WTC11 (cell line): ENCODE measurements at regions not wholly inside any gene's neighbourhood (a gene's known extent, or its start where the extent isn't known, plus 50 kb on each side); places are given as distances from the start of the nearest gene placed in this dataset.

Experiments
- ETV6 ChIP-seq: sonication (generic); formaldehyde crosslinking; IDR thresholded peaks from 2 replicates; pipeline ENCODE4 v1.8.1; 2022; ENCODE audit warnings: mild to moderate bottlenecking, missing genetic modification reagents
- SP1 ChIP-seq: sonication (generic); formaldehyde crosslinking; conservative IDR thresholded peaks from 2 replicates; pipeline ENCODE4 v1.8.1; 2022; ENCODE audit warnings: missing genetic modification reagents
- ZBTB21 ChIP-seq: sonication (generic); formaldehyde crosslinking; IDR thresholded peaks from 2 replicates; pipeline ENCODE4 v1.8.1; 2023; ENCODE audit warnings: mild to moderate bottlenecking, missing genetic modification reagents, borderline replicate concordance
- TF ChIP-seq, protein P1 (sequence below): fragments of 200-600 bp; IDR thresholded peaks from 2 replicates; pipeline ENCODE4 v1.8.0; 2022; ENCODE audit warnings: antibody characterized with exemption

DNA sequence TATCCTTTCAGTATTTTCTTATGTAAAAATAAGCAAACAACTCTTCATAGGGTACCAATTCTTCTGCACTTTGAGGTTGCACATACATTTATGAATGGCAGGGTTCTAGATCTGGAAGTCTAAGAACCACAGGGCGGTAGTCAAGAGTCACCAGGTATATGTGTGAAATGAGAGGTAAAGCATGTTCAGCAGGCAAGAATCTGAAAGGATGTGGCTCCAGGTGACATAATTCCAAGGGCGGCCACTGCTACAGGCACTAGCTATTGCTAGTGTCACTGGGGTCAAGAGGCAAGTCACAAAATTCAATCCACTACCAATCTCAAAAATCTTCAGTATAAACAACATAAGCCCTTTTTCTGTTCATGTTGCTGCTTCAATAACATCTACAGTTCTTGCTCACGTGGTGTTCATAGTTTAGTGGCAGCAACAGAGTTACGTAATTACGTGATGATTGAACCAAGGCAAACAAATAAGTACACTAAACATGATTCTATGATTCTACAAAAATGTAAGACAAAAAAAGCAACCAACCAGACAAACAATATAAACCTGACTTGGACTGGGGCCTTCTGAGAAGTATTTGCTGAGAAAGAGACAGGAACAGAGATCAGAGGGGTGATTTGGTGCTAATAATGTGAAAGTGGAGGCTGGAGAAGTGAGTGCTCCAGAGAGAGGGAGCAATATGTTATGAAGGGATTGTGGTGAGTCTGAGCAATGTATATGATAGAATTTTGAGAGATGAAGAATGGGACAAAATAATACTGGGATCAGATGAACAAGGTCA lies 101.7 kb downstream of the NAA11 start:
- TF ChIP-seq ZBTB21 (CRISPR knock-in tag), result no peak
- TF ChIP-seq SP1 (CRISPR knock-in tag), result no peak
- no peak for TF ChIP-seq ETV6
- TF ChIP-seq, protein P1, sequence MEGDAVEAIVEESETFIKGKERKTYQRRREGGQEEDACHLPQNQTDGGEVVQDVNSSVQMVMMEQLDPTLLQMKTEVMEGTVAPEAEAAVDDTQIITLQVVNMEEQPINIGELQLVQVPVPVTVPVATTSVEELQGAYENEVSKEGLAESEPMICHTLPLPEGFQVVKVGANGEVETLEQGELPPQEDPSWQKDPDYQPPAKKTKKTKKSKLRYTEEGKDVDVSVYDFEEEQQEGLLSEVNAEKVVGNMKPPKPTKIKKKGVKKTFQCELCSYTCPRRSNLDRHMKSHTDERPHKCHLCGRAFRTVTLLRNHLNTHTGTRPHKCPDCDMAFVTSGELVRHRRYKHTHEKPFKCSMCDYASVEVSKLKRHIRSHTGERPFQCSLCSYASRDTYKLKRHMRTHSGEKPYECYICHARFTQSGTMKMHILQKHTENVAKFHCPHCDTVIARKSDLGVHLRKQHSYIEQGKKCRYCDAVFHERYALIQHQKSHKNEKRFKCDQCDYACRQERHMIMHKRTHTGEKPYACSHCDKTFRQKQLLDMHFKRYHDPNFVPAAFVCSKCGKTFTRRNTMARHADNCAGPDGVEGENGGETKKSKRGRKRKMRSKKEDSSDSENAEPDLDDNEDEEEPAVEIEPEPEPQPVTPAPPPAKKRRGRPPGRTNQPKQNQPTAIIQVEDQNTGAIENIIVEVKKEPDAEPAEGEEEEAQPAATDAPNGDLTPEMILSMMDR, result no peak
